Osteoblast (primary cell): ENCODE measurements at regions not wholly inside any gene's neighbourhood (a gene's known extent, or its start where the extent isn't known, plus 50 kb on each side); places are given as distances from the start of the nearest gene placed in this dataset.

ENCODE experiments used
- DNase-seq: peaks from one replicate; pipeline ENCODE4 v3.0.0; 2011; ENCODE audit warnings: low spot score, mixed read lengths; ENCODE audit not compliant: insufficient read length; ENCODE audit errors: missing footprints
- H2AFZ ChIP-seq: 2 replicates; pipeline ENCODE4 v1.6.0; 2011; ENCODE audit warnings: mild to moderate bottlenecking, low read length
- H3K27ac ChIP-seq: 2 replicates; pipeline ENCODE4 v1.5.1; 2011; ENCODE audit warnings: mild to moderate bottlenecking, low read depth, low read length, moderate library complexity
- H3K27me3 ChIP-seq: 2 replicates; pipeline ENCODE4 v1.6.0; 2012; ENCODE audit warnings: mild to moderate bottlenecking, control low read depth, inconsistent platforms, low read length, moderate library complexity; ENCODE audit not compliant: insufficient read depth
- H3K36me3 ChIP-seq: 2 replicates; pipeline ENCODE4 v1.5.1; 2011; ENCODE audit warnings: mild to moderate bottlenecking, low read length, control low read depth, moderate library complexity; ENCODE audit not compliant: insufficient read depth
- H3K4me1 ChIP-seq: 2 replicates; pipeline ENCODE4 v1.5.1; 2011; ENCODE audit warnings: mild to moderate bottlenecking, low read length, control low read depth, moderate library complexity; ENCODE audit not compliant: insufficient read depth
- H3K4me2 ChIP-seq: 2 replicates; pipeline ENCODE4 v1.6.0; 2011; ENCODE audit warnings: mild to moderate bottlenecking, low read length; ENCODE audit not compliant: insufficient read depth
- H3K4me3 ChIP-seq: fragments of 200-600 bp; sonication (generic); 3 replicates; pipeline ENCODE4 v1.5.1; 2012; ENCODE audit warnings: mild to moderate bottlenecking, low read length, inconsistent platforms; ENCODE audit not compliant: insufficient read depth
- H3K79me2 ChIP-seq: 2 replicates; pipeline ENCODE4 v1.6.0; 2012; ENCODE audit warnings: mild to moderate bottlenecking, low read length, control low read depth, inconsistent platforms; ENCODE audit not compliant: insufficient read depth
- H3K9me3 ChIP-seq: 2 replicates; pipeline ENCODE4 v1.5.1; 2011; ENCODE audit warnings: low read depth, low read length, control low read depth
- H4K20me1 ChIP-seq: 2 replicates; pipeline ENCODE4 v1.6.0; 2012; ENCODE audit warnings: mild to moderate bottlenecking, low read length, control low read depth; ENCODE audit not compliant: insufficient read depth
- CTCF ChIP-seq: IDR thresholded peaks from 2 replicates; pipeline ENCODE4 v1.5.1; 2011; ENCODE audit warnings: mild to moderate bottlenecking, low read depth, low read length, moderate library complexity; ENCODE audit errors: extremely low read depth

DNA sequence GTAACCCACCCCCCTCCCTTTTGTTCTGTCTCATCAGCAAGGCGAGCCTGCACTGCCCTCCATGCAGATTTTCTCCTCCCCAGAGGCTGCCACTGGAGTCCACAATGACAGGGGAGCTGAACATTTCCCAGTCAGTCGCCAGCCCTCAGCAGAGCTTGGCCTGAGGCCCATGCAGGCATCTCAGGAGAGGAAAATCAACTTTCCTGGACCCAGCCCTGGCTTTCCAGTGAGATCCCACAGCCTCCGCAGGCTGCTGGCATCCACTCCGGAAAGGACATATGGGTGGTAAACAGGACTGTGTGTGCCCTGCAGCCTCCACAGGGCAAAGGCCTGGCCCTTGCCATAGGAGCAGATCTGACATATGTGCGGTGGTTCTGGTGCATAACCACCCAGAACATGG, 253.8 kb downstream of the TNS1 start:
- no peak overlapping the region for H3K4me3 ChIP-seq
- no peaks in the 10 kb centered on the region for H4K20me1 ChIP-seq
- TF ChIP-seq CTCF, result no peak
- peaks cover 8% of the 10 kb centered on the region for H3K4me1 ChIP-seq
- no peaks in the 10 kb centered on the region for H3K9me3 ChIP-seq
- H3K4me2 ChIP-seq, result no peak overlapping the region
- H3K27ac ChIP-seq, result no peak overlapping the region
- no peaks in the 10 kb centered on the region for H3K79me2 ChIP-seq
- DNase-seq, result no peak
- no peaks in the 10 kb centered on the region for H3K36me3 ChIP-seq
- no peak overlapping the region for H2AFZ ChIP-seq
- no peaks in the 10 kb centered on the region for H3K27me3 ChIP-seq

DNA sequence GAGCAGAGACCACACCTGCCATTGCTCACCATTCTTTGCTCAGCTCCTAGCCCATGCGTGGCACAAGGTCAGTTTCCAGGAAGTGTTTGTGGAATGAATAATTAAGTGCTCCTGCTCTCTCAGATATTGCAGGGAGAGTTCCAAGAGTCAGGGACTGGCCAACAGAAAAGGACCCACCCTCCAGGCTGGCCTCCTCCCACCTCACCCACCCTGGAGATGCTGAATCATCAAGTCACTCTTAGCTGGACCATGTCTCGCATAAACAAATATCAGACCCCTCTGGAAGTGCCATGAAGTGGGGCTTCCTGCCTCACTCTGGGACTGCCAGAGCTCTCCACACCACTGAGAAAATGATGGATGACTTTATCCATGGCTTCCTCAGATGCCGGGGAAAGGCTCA, 256.0 kb downstream of the TNS1 start:
- Histone ChIP-seq H3K79me2 (no peaks in the 10 kb centered on the region), H3K27ac (no peak overlapping the region), H2AFZ (no peak overlapping the region), H3K27me3 (no peaks in the 10 kb centered on the region), H3K4me1 (peaks cover 8% of the 10 kb centered on the region), H3K4me2 (no peak overlapping the region), H3K9me3 (no peaks in the 10 kb centered on the region), H3K36me3 (no peaks in the 10 kb centered on the region), H4K20me1 (no peaks in the 10 kb centered on the region), H3K4me3 (no peak overlapping the region)
- DNase-seq, result no peak
- TF ChIP-seq CTCF, result no peak

- no peak overlapping the region for H2AFZ ChIP-seq
- no peak overlapping the region for H3K27ac ChIP-seq
- no peaks in the 10 kb centered on the region for H3K27me3 ChIP-seq
- peaks cover 8% of the 10 kb centered on the region for H3K4me1 ChIP-seq
- H3K79me2 ChIP-seq, result no peaks in the 10 kb centered on the region
- no peaks in the 10 kb centered on the region for H3K9me3 ChIP-seq
- no peak for TF ChIP-seq CTCF
- H3K4me3 ChIP-seq, result no peak overlapping the region
- no peaks in the 10 kb centered on the region for H3K36me3 ChIP-seq
- no peaks in the 10 kb centered on the region for H4K20me1 ChIP-seq
- no peak for DNase-seq
- H3K4me2 ChIP-seq, result no peak overlapping the region
These were observed 258.6 kb downstream of the TNS1 start for GRCh38 chr2:217743966-217744761.

- H4K20me1 ChIP-seq, result no peaks in the 10 kb centered on the region
- H2AFZ ChIP-seq, result no peak overlapping the region
- no peak for TF ChIP-seq CTCF
- H3K4me3 ChIP-seq, result no peak overlapping the region
- no peaks in the 10 kb centered on the region for H3K27me3 ChIP-seq
- H3K4me2 ChIP-seq, result no peak overlapping the region
- H3K79me2 ChIP-seq, result no peaks in the 10 kb centered on the region
- H3K36me3 ChIP-seq, result no peaks in the 10 kb centered on the region
- no peak overlapping the region for H3K27ac ChIP-seq
- H3K4me1 ChIP-seq, result peaks cover 8% of the 10 kb centered on the region
- H3K9me3 ChIP-seq, result no peaks in the 10 kb centered on the region
- DNase-seq, result no peak
These were observed 259.4 kb downstream of the TNS1 start for GRCh38 chr2:217743407-217743806.
